Suprapubic skin (tissue), 4 donors: ENCODE measurements at regions not wholly inside any gene's neighbourhood (a gene's known extent, or its start where the extent isn't known, plus 50 kb on each side); places are given as distances from the start of the nearest gene placed in this dataset.

Source experiments
- CTCF ChIP-seq, 2 donors: fragments of 200-600 bp in 1 of 2; fragments of 450-650 bp in 1 of 2; sonication (generic) in 1 of 2; IDR thresholded peaks; one replicate each; pipeline ENCODE4 v1.5.1; 2016 to 2019; ENCODE audit warnings: antibody characterized with exemption in 2 of 2, mild to moderate bottlenecking in 1 of 2, moderate library complexity in 1 of 2
- EP300 ChIP-seq: sonication (generic); formaldehyde crosslinking; IDR thresholded peaks from one replicate; pipeline ENCODE4 v1.6.1; 2017; ENCODE audit warnings: antibody characterized with exemption
- POLR2A ChIP-seq, 2 donors: fragments of 450-650 bp; IDR thresholded peaks; one replicate each; pipeline ENCODE4 v1.6.1; 2017; ENCODE audit warnings: antibody characterized with exemption in 2 of 2, mild to moderate bottlenecking in 2 of 2, moderate library complexity in 2 of 2
- POLR2AphosphoS5 ChIP-seq, 3 donors: sonication (generic); formaldehyde crosslinking; IDR thresholded peaks; one replicate each; pipeline ENCODE4 v1.6.1; 2017; ENCODE audit warnings: antibody characterized with exemption in 3 of 3

GRCh38 chr6:85996034-85996375, 353.3 kb upstream of the SYNCRIP start:
- TF ChIP-seq CTCF (IDR thresholded peaks at IDR 0.05): no peak
- no peak for TF ChIP-seq POLR2A (IDR thresholded peaks at IDR 0.05)
- no peak for TF ChIP-seq POLR2AphosphoS5 (IDR thresholded peaks at IDR 0.05)
- TF ChIP-seq EP300: no peak
